ENCODE measurements at regions not wholly inside any gene's neighbourhood (a gene's known extent, or its start where the extent isn't known, plus 50 kb on each side); places are given as distances from the start of the nearest gene placed in this dataset.
"Not testable (repeated sequence)": the region's sequence is repeated elsewhere in the genome, so short reads cannot be mapped to it uniquely, and the experiment has no call there.

GRCh38 chr2:67752969-67753368 is 309.8 kb downstream of the C1D start:
- Histone ChIP-seq H3K9me3 (no peaks in the 10 kb centered on the region), H3K27me3 (ENCODE audit: low read depth) (no peaks in the 10 kb centered on the region), H3K36me3 (replicated peaks) (no peaks in the 10 kb centered on the region), H3K4me1 (no peaks in the 10 kb centered on the region), H3K4me3 (no peak overlapping the region)
- no peak for DNase-seq (ENCODE audit: low spot score in 2 of 2)
- in situ Hi-C loops (cut with MboI; ENCODE audit: low sequenced_read_pairs), result no loop called here

- Histone ChIP-seq H3K4me1 (no peaks in the 10 kb centered on the region), H3K27me3 (ENCODE audit: low read depth) (no peaks in the 10 kb centered on the region), H3K36me3 (replicated peaks) (no peaks in the 10 kb centered on the region), H3K9me3 (no peaks in the 10 kb centered on the region), H3K4me3 (no peak overlapping the region)
- in situ Hi-C loops (cut with MboI; ENCODE audit: low sequenced_read_pairs), result no loop called here
- DNase-seq (ENCODE audit: low spot score in 2 of 2), result no peak
Measured at GRCh38 chr2:67755156-67755882, 307.5 kb downstream of the C1D start.

- no peaks in the 10 kb centered on the region for H3K9me3 ChIP-seq
- no peaks in the 10 kb centered on the region for H3K27me3 ChIP-seq (ENCODE audit: low read depth)
- DNase-seq (ENCODE audit: low spot score in 2 of 2), result no peak
- no peaks in the 10 kb centered on the region for H3K4me1 ChIP-seq
- in situ Hi-C loops (cut with MboI; ENCODE audit: low sequenced_read_pairs), result no loop called here
- no peak overlapping the region for H3K4me3 ChIP-seq
- no peaks in the 10 kb centered on the region for H3K36me3 ChIP-seq (replicated peaks)
Measured at GRCh38 chr2:67760995-67761394, 301.8 kb downstream of the C1D start.

- DNase-seq (ENCODE audit: low spot score in 2 of 2), result no peak
- Histone ChIP-seq H3K27me3 (ENCODE audit: low read depth) (no peaks in the 10 kb centered on the region), H3K36me3 (replicated peaks) (no peaks in the 10 kb centered on the region), H3K4me1 (no peaks in the 10 kb centered on the region), H3K4me3 (no peak overlapping the region), H3K9me3 (no peaks in the 10 kb centered on the region)
- in situ Hi-C loops (cut with MboI; ENCODE audit: low sequenced_read_pairs), result no loop called here
Measured at GRCh38 chr2:67771380-67771779, 291.4 kb downstream of the C1D start.

GRCh38 chr2:67772216-67773170 is 290.3 kb downstream of the C1D start:
- Histone ChIP-seq H3K9me3 (no peaks in the 10 kb centered on the region), H3K4me3 (no peak overlapping the region), H3K36me3 (replicated peaks) (no peaks in the 10 kb centered on the region), H3K4me1 (no peaks in the 10 kb centered on the region), H3K27me3 (ENCODE audit: low read depth) (no peaks in the 10 kb centered on the region)
- DNase-seq (ENCODE audit: low spot score in 2 of 2), result no peak
- in situ Hi-C loops (cut with MboI; ENCODE audit: low sequenced_read_pairs), result no loop called here

- in situ Hi-C loops (cut with MboI; ENCODE audit: low sequenced_read_pairs), result no loop called here
- no peak overlapping the region for H3K4me3 ChIP-seq
- H3K36me3 ChIP-seq (replicated peaks), result no peaks in the 10 kb centered on the region
- H3K27me3 ChIP-seq (ENCODE audit: low read depth), result no peaks in the 10 kb centered on the region
- H3K9me3 ChIP-seq, result no peaks in the 10 kb centered on the region
- no peaks in the 10 kb centered on the region for H3K4me1 ChIP-seq
- DNase-seq (ENCODE audit: low spot score in 2 of 2), result no peak
Measured at GRCh38 chr2:67773851-67774250, 289.0 kb downstream of the C1D start.

- Histone ChIP-seq H3K4me1 (no peaks in the 10 kb centered on the region), H3K36me3 (replicated peaks) (no peaks in the 10 kb centered on the region), H3K27me3 (ENCODE audit: low read depth) (peaks cover 2% of the 10 kb centered on the region; the same call in 1 of the 2 replicates), H3K4me3 (no peak overlapping the region), H3K9me3 (no peaks in the 10 kb centered on the region)
- no peak for DNase-seq (ENCODE audit: low spot score in 2 of 2)
- in situ Hi-C loops (cut with MboI; ENCODE audit: low sequenced_read_pairs), result no loop called here
Measured at GRCh38 chr2:67776276-67776675, 286.5 kb downstream of the C1D start.

GRCh38 chr2:67777010-67777409 is 285.8 kb downstream of the C1D start:
- no peak overlapping the region for H3K4me3 ChIP-seq
- no peaks in the 10 kb centered on the region for H3K36me3 ChIP-seq (replicated peaks)
- H3K27me3 ChIP-seq (ENCODE audit: low read depth), result peaks cover 2% of the 10 kb centered on the region; the same call in 1 of the 2 replicates
- no peaks in the 10 kb centered on the region for H3K9me3 ChIP-seq
- no peaks in the 10 kb centered on the region for H3K4me1 ChIP-seq
- in situ Hi-C loops (cut with MboI; ENCODE audit: low sequenced_read_pairs), result no loop called here
- no peak for DNase-seq (ENCODE audit: low spot score in 2 of 2)

- Histone ChIP-seq H3K4me1 (no peaks in the 10 kb centered on the region), H3K27me3 (ENCODE audit: low read depth) (peaks cover 2% of the 10 kb centered on the region; the same call in 1 of the 2 replicates), H3K4me3 (no peak overlapping the region), H3K9me3 (no peaks in the 10 kb centered on the region), H3K36me3 (replicated peaks) (no peaks in the 10 kb centered on the region)
- in situ Hi-C loops (cut with MboI; ENCODE audit: low sequenced_read_pairs), result no loop called here
- DNase-seq (ENCODE audit: low spot score in 2 of 2), result no peak
Measured at GRCh38 chr2:67777836-67778429, 284.9 kb downstream of the C1D start.

GRCh38 chr2:67780841-67781240 is 282.0 kb downstream of the C1D start:
- H3K27me3 ChIP-seq (ENCODE audit: low read depth); DNase-seq (ENCODE audit: low spot score in 2 of 2); in situ Hi-C loops (cut with MboI; ENCODE audit: low sequenced_read_pairs); H3K4me1 ChIP-seq; H3K36me3 ChIP-seq (replicated peaks); H3K9me3 ChIP-seq; H3K4me3 ChIP-seq: not testable (repeated sequence)

- Histone ChIP-seq H3K27me3 (ENCODE audit: low read depth) (peaks cover 2% of the 10 kb centered on the region; the same call in 1 of the 2 replicates), H3K4me1 (no peaks in the 10 kb centered on the region), H3K4me3 (no peak overlapping the region), H3K36me3 (replicated peaks) (no peaks in the 10 kb centered on the region), H3K9me3 (no peaks in the 10 kb centered on the region)
- in situ Hi-C loops (cut with MboI; ENCODE audit: low sequenced_read_pairs), result no loop called here
- DNase-seq (ENCODE audit: low spot score in 2 of 2), result no peak
Measured at GRCh38 chr2:67782443-67782842, 280.4 kb downstream of the C1D start.

GRCh38 chr2:67783026-67783425 is 279.8 kb downstream of the C1D start:
- DNase-seq (ENCODE audit: low spot score in 2 of 2), result no peak
- H3K4me1 ChIP-seq, result no peaks in the 10 kb centered on the region
- H3K27me3 ChIP-seq (ENCODE audit: low read depth), result peaks cover 2% of the 10 kb centered on the region; the same call in 1 of the 2 replicates
- H3K9me3 ChIP-seq, result no peaks in the 10 kb centered on the region
- no peaks in the 10 kb centered on the region for H3K36me3 ChIP-seq (replicated peaks)
- in situ Hi-C loops (cut with MboI; ENCODE audit: low sequenced_read_pairs), result no loop called here
- no peak overlapping the region for H3K4me3 ChIP-seq

GRCh38 chr2:67790622-67791021 is 272.2 kb downstream of the C1D start:
- Histone ChIP-seq H3K9me3 (no peaks in the 10 kb centered on the region), H3K27me3 (ENCODE audit: low read depth) (no peaks in the 10 kb centered on the region), H3K4me3 (no peak overlapping the region), H3K4me1 (no peaks in the 10 kb centered on the region), H3K36me3 (replicated peaks) (no peaks in the 10 kb centered on the region)
- DNase-seq (ENCODE audit: low spot score in 2 of 2), result no peak
- in situ Hi-C loops (cut with MboI; ENCODE audit: low sequenced_read_pairs), result no loop called here

GRCh38 chr2:67792191-67792590 is 270.6 kb downstream of the C1D start:
- H3K9me3 ChIP-seq, result no peaks in the 10 kb centered on the region
- no peaks in the 10 kb centered on the region for H3K36me3 ChIP-seq (replicated peaks)
- H3K4me3 ChIP-seq, result no peak overlapping the region
- no peaks in the 10 kb centered on the region for H3K4me1 ChIP-seq
- no peaks in the 10 kb centered on the region for H3K27me3 ChIP-seq (ENCODE audit: low read depth)
- in situ Hi-C loops (cut with MboI; ENCODE audit: low sequenced_read_pairs), result no loop called here
- DNase-seq (ENCODE audit: low spot score in 2 of 2), result no peak
